OCI-LY1 (cell line): ENCODE measurements at regions not wholly inside any gene's neighbourhood (a gene's known extent, or its start where the extent isn't known, plus 50 kb on each side); places are given as distances from the start of the nearest gene placed in this dataset.

Source experiments
- H2AFZ ChIP-seq: fragments of 200-600 bp; sonication (generic), shearing (Covaris generic); 2 replicates; pipeline ENCODE4 v1.6.0; 2014; ENCODE audit warnings: antibody characterized with exemption, mild to moderate bottlenecking, low read length
- H3F3A ChIP-seq: fragments of 200-600 bp; sonication (generic), shearing (Covaris generic); 2 replicates; pipeline ENCODE4 v1.6.0; 2014; ENCODE audit warnings: mild to moderate bottlenecking, antibody characterized with exemption, low read length, moderate library complexity; ENCODE audit not compliant: insufficient read depth
- H3K27ac ChIP-seq: fragments of 200-600 bp; sonication (generic); 2 replicates; pipeline ENCODE4 v1.5.1; 2014; ENCODE audit warnings: low read length, mixed run types, mild to moderate bottlenecking, low read depth; ENCODE audit not compliant: poor library complexity, severe bottlenecking
- H3K27me3 ChIP-seq: fragments of 200-600 bp; sonication (generic); 2 replicates; pipeline ENCODE4 v1.6.0; 2014; ENCODE audit warnings: antibody characterized with exemption, mild to moderate bottlenecking, low read length, moderate library complexity; ENCODE audit not compliant: insufficient read depth
- H3K36me3 ChIP-seq: fragments of 200-600 bp; sonication (generic); 2 replicates; pipeline ENCODE4 v1.6.1; 2014; ENCODE audit warnings: mild to moderate bottlenecking, antibody characterized with exemption, low read length, moderate library complexity, mixed read lengths; ENCODE audit not compliant: insufficient read depth
- H3K4me1 ChIP-seq: fragments of 200-600 bp; sonication (generic); 2 replicates; pipeline ENCODE4 v1.5.1; 2014; ENCODE audit warnings: mild to moderate bottlenecking, low read length, moderate library complexity; ENCODE audit not compliant: insufficient read depth, severe bottlenecking
- H3K4me2 ChIP-seq: fragments of 200-600 bp; sonication (generic), shearing (Covaris generic); 2 replicates; pipeline ENCODE4 v1.6.1; 2014; ENCODE audit warnings: low read length
- H3K4me3 ChIP-seq: fragments of 200-600 bp; sonication (generic); 2 replicates; pipeline ENCODE4 v1.5.1; 2014; ENCODE audit warnings: low read length, low read depth, mild to moderate bottlenecking, mixed read lengths; ENCODE audit not compliant: poor library complexity, severe bottlenecking
- H3K79me2 ChIP-seq: fragments of 200-600 bp; shearing (Covaris generic); 2 replicates; pipeline ENCODE4 v1.6.1; 2016; ENCODE audit warnings: mixed run types, low read length, mixed read lengths; ENCODE audit not compliant: insufficient read depth
- H3K9ac ChIP-seq: fragments of 200-600 bp; sonication (generic), shearing (Covaris generic); 2 replicates; pipeline ENCODE4 v1.6.1; 2014; ENCODE audit warnings: mild to moderate bottlenecking, low read length, mixed read lengths
- H3K9me2 ChIP-seq: fragments of 200-600 bp; sonication (generic), shearing (Covaris generic); 2 replicates; pipeline ENCODE4 v1.6.1; 2014; ENCODE audit warnings: low read depth, mild to moderate bottlenecking, low read length, mixed read lengths
- H3K9me3 ChIP-seq: fragments of 200-600 bp; shearing (Covaris generic); 2 replicates; pipeline ENCODE4 v1.6.1; 2014; ENCODE audit warnings: low read length, mixed read lengths
- H4K20me1 ChIP-seq: fragments of 200-600 bp; sonication (generic), shearing (Covaris generic); 2 replicates; pipeline ENCODE4 v1.6.0; 2016; ENCODE audit warnings: mild to moderate bottlenecking, low read length; ENCODE audit not compliant: insufficient read depth
- CTCF ChIP-seq: fragments of 200-600 bp; sonication (generic), shearing (Covaris generic); IDR thresholded peaks from 2 replicates; pipeline ENCODE4 v1.5.1; 2017; ENCODE audit warnings: mild to moderate bottlenecking, antibody characterized with exemption, low read length, moderate library complexity, mixed read lengths
- EZH2 ChIP-seq: fragments of 200-600 bp; sonication (generic), shearing (Covaris generic); IDR thresholded peaks from 2 replicates; pipeline ENCODE4 v1.8.0; 2017; ENCODE audit warnings: borderline replicate concordance, mixed run types, mild to moderate bottlenecking, antibody characterized with exemption, low read length, moderate library complexity, mixed read lengths

- H2AFZ ChIP-seq = peak overlapping the region; percentile 26; the same call in 1 of the 2 replicates
- no peak overlapping the region for H3K4me3 ChIP-seq
- H3K36me3 ChIP-seq = no peaks in the 10 kb centered on the region
- no peak overlapping the region for H3K4me2 ChIP-seq
- H3K9me2 ChIP-seq = no peaks in the 10 kb centered on the region
- no peaks in the 10 kb centered on the region for H3K27me3 ChIP-seq
- H3K4me1 ChIP-seq = no peaks in the 10 kb centered on the region
- H4K20me1 ChIP-seq = no peaks in the 10 kb centered on the region
- no peak overlapping the region for H3K27ac ChIP-seq
- TF ChIP-seq CTCF = no peak
- no peak for TF ChIP-seq EZH2
- H3F3A ChIP-seq = 0 out of 2 replicates have a peak, but pooled peaks cover 4% of the 10 kb centered on the region
- no peaks in the 10 kb centered on the region for H3K79me2 ChIP-seq
- no peak overlapping the region for H3K9ac ChIP-seq
- H3K9me3 ChIP-seq = peaks cover 9% of the 10 kb centered on the region
Observed at GRCh38 chr13:65768545-65768944, 1461.6 kb downstream of the PCDH9 start.

GRCh38 chr13:65763811-65764210 is 1466.3 kb downstream of the PCDH9 start:
- Histone ChIP-seq H3K27ac (no peak overlapping the region), H3K4me1 (no peaks in the 10 kb centered on the region), H4K20me1 (no peaks in the 10 kb centered on the region), H3K9ac (no peak overlapping the region), H2AFZ (no peak overlapping the region), H3K36me3 (no peaks in the 10 kb centered on the region), H3K9me3 (peaks cover 1% of the 10 kb centered on the region; the same call in 1 of the 2 replicates), H3K4me2 (no peak overlapping the region), H3K79me2 (no peaks in the 10 kb centered on the region), H3K9me2 (no peaks in the 10 kb centered on the region), H3K27me3 (no peaks in the 10 kb centered on the region), H3F3A (no peaks in the 10 kb centered on the region), H3K4me3 (no peak overlapping the region)
- TF ChIP-seq CTCF (no peak), EZH2 (no peak)

GRCh38 chr13:65762012-65762411 is 1468.1 kb downstream of the PCDH9 start:
- Histone ChIP-seq H3K4me1 (no peaks in the 10 kb centered on the region), H3K9me2 (no peaks in the 10 kb centered on the region), H3K36me3 (no peaks in the 10 kb centered on the region), H3F3A (no peaks in the 10 kb centered on the region), H3K9me3 (peaks cover 3% of the 10 kb centered on the region; the same call in 1 of the 2 replicates), H3K4me2 (no peak overlapping the region), H4K20me1 (no peaks in the 10 kb centered on the region), H3K27me3 (no peaks in the 10 kb centered on the region), H3K4me3 (no peak overlapping the region), H2AFZ (0 out of 2 replicates have a peak overlapping the region, but pooled peaks have one; percentile 12), H3K27ac (no peak overlapping the region), H3K9ac (no peak overlapping the region), H3K79me2 (no peaks in the 10 kb centered on the region)
- no peak for TF ChIP-seq EZH2

GRCh38 chr13:65756071-65756671 is 1474.0 kb downstream of the PCDH9 start:
- Histone ChIP-seq H3K36me3 (no peaks in the 10 kb centered on the region), H3K27ac (no peak overlapping the region), H3K27me3 (no peaks in the 10 kb centered on the region), H3K9me3 (peaks cover 6% of the 10 kb centered on the region; the same call in 1 of the 2 replicates), H3K79me2 (no peaks in the 10 kb centered on the region), H3K4me2 (no peak overlapping the region), H2AFZ (no peak overlapping the region), H3F3A (no peaks in the 10 kb centered on the region), H3K9me2 (no peaks in the 10 kb centered on the region; the same call in 1 of the 2 replicates), H3K4me3 (no peak overlapping the region), H4K20me1 (no peaks in the 10 kb centered on the region), H3K9ac (no peak overlapping the region), H3K4me1 (no peaks in the 10 kb centered on the region)
- TF ChIP-seq CTCF = no peak
- TF ChIP-seq EZH2 = no peak
